HG03097 (cell line): ENCODE measurements at regions not wholly inside any gene's neighbourhood (a gene's known extent, or its start where the extent isn't known, plus 50 kb on each side); places are given as distances from the start of the nearest gene placed in this dataset.

Source experiments
- ATAC-seq: cut with Tn5 transposase; IDR thresholded peaks from one replicate; pipeline ENCODE4 v1.9.1; 2021; ENCODE audit not compliant: unreplicated experiment, low FRiP score

DNA sequence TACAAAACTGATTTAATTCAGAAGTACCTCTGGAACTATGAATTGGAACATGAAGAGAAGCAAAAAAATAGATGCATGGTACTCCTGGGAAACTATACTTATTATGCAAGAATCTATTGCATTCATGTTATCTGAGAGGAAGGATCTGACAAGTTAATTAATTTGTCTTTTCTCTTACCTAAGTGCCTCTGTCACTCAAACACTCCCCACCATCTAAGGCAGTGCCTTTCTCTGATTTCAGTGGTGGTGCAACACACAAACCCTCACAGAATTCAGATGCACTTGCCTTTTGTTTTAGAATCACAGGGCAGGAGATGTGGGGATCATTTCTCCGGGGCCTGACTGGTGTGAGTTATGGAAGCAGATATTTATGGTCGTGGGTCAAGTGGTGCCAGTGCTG, 52.5 kb upstream of the C9orf72 start:
- ATAC-seq, result no peak

DNA sequence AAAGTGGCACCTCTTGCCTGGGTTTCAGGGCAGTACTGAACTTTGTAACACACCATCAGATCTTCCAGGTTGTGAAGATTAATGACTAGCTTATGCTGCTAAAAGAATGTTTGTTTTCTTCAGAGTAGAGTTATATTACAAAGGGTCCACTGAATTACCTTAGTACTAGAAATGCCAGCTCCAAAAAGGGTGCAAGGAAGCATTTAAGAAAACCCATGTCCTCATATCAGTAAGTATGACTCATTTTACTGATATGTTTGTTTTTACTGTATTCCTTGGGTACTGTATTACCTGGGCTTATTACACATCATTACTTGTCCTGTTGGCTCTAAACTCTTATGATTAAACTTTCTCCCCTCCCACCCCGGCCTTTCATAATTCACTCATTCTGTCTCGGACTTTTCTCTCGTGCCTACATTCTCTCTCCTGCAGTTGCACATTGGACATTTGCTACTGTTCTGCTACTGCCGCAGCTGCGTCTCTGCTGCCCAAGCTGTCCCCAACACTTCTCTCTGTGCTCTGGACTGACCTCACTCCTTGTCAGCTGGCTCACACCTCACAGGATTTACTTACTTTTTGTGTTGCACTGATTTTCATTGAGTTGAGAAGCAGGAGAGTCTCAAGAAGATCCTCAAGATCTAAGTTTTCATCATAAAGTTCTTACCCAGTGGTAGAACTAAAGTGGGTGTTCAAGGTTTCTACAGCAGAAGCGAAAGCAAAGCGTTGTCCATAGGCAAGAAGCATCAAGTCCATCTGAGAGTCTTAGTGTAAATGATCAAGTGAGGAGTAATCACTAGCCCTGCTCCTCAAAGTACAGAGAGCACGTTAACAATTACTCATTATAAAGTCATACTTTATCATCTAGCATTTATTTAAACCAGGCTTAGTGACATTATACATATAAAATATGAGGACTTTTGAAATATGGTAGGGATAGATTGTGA, 53.2 kb upstream of the C9orf72 start:
- ATAC-seq, result no peak

DNA sequence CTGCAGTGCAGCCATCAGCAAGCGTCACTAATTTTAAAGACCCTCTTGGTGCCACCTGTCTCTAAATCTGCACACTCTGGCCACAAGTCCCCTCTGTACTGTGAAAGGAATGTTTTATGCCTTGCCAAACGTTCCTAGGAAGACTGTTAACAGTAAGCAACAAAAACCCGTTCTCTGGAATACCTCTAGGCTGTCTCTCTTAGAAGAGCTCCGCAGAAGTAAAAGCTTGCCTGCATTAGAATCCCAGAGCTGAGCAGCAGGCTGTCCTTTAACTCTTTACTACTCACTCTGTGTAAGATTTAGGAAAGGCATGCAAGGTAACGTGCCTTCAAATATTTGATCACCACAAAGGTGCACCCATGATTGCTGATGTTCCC, 53.9 kb upstream of the C9orf72 start:
- no peak for ATAC-seq

- ATAC-seq, result no peak
Measured at GRCh38 chr9:27628311-27628710, 55.0 kb upstream of the C9orf72 start.

GRCh38 chr9:27629425-27629824, 56.1 kb upstream of the C9orf72 start:
- no peak for ATAC-seq

- ATAC-seq, result no peak
Measured at GRCh38 chr9:27632254-27632653, 59.0 kb upstream of the C9orf72 start.

GRCh38 chr9:27633764-27634163, 60.5 kb upstream of the C9orf72 start:
- ATAC-seq, result no peak

DNA sequence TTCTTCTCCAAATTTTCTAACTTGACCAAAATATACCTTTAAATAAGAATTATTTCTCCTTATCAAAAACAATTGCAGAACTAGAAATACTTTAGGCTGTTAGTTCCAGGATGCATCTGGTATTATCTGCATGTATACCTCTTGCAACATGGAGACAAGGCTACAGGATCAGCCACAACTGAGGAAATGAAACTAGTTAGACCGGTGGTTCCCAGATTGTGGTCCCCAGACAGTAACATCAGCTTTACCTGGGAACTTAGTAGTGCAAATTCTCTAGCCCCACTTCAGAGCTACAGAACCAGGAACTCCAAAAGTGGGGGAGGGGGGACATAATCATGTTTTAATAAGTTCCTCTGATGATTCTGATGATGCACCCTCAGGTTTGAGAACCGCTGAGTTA, 61.6 kb upstream of the C9orf72 start:
- ATAC-seq, result no peak

GRCh38 chr9:27638716-27639115, 65.4 kb upstream of the C9orf72 start:
- ATAC-seq, result no peak

DNA sequence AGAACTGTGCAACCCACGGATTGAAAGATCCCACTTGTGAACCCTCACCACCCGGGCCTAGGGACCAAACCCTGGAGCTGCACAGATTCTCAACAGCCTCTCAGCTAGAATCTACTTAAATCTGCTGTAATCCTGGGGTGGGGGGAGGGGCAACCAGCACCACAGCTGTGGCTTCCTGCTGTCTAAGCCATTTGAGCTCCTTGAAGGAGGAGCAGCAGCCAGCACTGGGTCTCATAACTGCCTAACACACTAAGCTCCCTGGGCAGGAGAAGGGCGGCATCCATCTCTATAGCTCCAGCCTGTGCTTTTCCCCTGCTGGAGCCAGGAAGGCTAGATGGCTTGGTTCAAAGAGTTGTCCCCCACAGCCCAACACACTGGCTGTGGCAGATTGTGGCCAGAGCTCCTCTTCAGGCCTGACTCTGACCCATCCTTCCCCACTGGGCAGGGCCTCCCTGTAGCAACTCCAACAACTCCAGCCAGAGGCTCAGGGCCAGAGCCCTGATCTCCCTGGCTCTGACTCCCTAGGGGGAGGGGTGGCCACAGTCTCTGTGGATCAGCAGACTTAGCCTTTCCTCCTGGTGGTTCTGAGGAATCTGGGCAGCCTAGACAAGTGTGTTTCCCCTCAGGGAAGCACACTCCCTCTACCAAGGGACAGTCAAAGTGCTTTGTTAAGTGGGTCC, 72.0 kb upstream of the C9orf72 start:
- ATAC-seq, result no peak

DNA sequence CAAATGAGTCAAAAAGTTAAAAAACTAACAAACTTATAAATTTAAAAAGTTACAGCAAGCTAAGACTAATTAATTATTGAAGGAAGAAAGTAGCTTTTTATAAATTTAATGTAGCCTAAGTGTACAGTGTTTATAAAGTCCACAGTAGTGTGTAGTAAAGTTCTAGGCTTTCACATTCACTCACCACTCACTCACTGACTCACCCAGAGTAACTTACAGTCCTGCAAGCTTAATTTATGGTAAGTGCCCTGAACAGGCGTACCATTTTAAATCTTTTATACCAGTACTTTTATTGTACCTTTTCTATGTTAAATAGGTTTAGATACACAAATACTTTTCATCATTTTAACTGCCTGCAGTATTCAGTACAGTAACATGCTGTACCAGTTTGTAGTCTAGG, 80.0 kb upstream of the C9orf72 start:
- no peak for ATAC-seq

DNA sequence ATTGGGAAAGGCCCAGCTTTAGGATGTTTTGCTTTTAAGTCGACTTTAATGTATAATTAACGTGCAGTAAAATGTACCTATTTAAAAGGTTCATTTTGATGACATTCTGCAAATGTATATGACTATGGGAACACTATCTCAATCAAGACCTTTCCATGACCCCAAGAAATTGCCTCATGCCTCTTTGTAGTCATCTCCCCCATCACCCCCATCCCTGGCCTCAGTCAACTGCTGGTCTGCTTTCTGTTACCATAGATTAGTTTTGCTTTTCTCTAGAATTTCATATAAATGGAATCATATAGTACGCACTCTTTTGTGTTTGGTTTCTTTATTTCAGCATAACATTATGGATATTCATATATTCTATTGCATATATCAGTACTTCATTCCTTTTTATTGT, 80.7 kb upstream of the C9orf72 start:
- ATAC-seq, result no peak

DNA sequence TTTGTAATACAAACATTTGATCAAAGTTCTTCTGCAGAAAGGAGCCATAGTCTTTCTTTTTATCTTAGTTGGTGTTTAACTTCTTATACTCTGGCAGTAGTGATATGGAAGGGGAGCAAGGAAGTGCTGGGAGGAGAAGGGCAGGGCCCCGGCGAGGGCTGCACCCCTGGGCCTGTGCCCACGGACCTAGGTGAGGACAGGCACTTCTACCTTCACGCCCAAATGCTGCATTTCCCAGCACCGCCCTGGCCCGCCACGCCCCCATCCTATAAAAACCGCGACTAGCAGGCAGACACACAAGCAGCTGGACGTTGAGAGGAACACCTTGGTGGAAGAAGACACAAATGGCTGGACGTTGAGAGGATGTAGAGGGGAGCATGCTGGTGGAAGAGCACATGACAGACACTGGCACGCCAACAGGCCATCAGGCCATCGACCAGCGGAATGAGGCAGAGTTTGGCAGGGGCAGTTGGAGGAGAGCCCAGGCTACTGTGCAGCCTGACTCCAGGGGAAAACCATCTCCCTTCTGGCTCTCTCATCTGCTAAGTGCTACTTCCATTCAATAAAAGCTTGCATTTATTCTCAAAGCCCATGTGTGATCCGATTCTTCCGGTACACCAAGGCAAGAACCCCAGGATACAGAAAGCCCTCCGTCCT, 81.5 kb upstream of the C9orf72 start:
- no peak for ATAC-seq

GRCh38 chr9:27655441-27655840, 82.2 kb upstream of the C9orf72 start:
- no peak for ATAC-seq

DNA sequence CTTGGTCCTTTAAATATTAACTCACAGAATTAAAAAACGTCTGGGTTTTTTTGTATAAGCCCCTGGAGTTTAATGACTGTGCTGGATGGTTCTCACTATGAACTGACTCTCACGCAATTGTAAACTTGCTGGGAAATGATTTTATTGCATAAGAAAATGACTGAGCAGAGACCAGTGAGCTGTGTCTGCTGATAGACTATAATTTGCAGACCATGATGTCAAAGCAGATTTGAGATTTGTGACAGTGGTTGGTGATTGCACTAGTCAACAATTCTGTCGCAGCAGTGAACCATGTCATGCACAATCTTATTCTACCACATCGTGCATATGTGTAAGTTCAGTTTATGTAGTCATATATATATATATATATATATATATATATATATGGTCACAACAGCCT, 85.7 kb upstream of the C9orf72 start:
- ATAC-seq, result no peak

GRCh38 chr9:27659571-27659970, 86.3 kb upstream of the C9orf72 start:
- no peak for ATAC-seq

GRCh38 chr9:27660148-27660547, 86.9 kb upstream of the C9orf72 start:
- no peak for ATAC-seq

DNA sequence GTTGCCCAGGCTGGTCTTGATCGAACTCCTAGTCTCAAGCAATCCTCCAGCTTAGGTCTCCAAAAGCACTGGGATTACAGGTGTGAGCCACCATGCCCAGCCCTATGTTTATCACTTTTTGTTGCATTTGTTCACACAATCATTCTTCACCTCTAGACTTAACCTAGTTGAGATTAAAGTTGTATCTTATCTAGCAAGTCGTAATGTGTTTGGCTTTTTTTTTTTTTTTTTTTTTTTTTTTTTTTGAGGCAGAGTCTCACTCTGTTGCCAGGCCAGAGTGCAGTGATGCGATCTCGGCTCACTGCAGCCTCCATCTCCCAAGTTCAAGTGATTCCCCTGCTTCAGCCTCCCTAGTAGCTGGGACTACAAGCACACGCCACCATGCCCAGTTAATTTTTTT, 90.2 kb upstream of the C9orf72 start:
- no peak for ATAC-seq

DNA sequence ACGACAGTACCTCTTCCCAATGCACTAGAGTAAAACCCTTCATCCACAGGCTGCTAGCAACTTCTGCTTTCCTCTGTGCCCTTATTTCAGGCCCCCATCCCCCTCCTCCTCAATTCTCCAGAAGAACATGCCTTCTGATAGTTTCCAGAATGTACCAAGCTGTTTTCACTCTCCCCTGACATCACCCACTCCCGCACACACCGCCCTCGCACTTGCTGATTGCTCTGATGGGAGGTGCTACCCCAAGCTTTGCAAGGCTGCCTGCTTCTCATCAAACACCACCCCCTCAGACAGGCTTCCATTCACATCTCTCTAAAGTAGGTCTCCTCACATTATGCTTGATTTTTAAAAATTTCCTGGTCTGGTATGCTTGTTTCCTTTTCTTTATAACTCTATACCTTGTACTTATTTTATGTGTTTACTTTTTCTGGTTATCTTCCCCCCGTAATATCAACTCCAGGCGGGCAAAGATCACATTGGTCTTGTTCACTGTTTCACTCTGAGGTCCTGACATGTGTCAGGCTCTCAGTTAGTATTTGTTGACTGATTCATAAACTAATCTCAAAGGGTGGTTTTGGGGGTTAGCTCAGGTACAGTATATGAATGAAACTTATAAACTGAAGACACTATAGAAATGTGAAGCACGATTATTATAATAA, 91.0 kb upstream of the C9orf72 start:
- ATAC-seq, result no peak

DNA sequence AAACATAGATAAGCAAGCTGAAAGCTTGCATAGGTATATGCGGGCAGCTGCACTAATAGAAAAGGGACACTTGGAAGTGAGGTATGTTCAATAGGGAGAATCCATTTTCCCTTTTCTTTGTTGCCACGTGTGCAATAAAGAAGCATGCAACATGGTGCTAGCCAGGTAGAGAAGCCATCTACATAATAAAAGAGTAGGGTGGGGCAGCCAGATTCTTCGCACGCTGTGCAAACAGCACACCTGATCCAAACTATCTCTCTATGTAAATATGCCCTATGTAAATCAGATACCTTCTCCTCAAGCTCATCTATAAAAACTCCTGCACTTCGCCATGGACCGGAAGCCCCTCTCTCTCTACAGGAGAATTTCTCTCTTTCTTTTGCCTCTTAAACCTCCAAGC, 91.9 kb upstream of the C9orf72 start:
- ATAC-seq, result no peak

GRCh38 chr9:27668280-27668679, 95.0 kb upstream of the C9orf72 start:
- no peak for ATAC-seq
